ENCODE measurements at regions not wholly inside any gene's neighbourhood (a gene's known extent, or its start where the extent isn't known, plus 50 kb on each side); places are given as distances from the start of the nearest gene placed in this dataset.

GRCh38 chr19:31501427-31502195 lies 152.4 kb upstream of the TSHZ3 start:
- TF ChIP-seq, protein P1, sequence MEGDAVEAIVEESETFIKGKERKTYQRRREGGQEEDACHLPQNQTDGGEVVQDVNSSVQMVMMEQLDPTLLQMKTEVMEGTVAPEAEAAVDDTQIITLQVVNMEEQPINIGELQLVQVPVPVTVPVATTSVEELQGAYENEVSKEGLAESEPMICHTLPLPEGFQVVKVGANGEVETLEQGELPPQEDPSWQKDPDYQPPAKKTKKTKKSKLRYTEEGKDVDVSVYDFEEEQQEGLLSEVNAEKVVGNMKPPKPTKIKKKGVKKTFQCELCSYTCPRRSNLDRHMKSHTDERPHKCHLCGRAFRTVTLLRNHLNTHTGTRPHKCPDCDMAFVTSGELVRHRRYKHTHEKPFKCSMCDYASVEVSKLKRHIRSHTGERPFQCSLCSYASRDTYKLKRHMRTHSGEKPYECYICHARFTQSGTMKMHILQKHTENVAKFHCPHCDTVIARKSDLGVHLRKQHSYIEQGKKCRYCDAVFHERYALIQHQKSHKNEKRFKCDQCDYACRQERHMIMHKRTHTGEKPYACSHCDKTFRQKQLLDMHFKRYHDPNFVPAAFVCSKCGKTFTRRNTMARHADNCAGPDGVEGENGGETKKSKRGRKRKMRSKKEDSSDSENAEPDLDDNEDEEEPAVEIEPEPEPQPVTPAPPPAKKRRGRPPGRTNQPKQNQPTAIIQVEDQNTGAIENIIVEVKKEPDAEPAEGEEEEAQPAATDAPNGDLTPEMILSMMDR (IDR thresholded peaks at IDR 0.05; ENCODE audit: insufficient read depth, low read length), result no peak
- no peak for TF ChIP-seq SPI1 (IDR thresholded peaks at IDR 0.05; ENCODE audit: borderline replicate concordance, low read depth)
- TF ChIP-seq POLR2AphosphoS5 (IDR thresholded peaks at IDR 0.05; ENCODE audit: low read depth), result no peak
- no peak for TF ChIP-seq REST (IDR thresholded peaks at IDR 0.05; ENCODE audit: insufficient replicate concordance, low read depth)
- no peak for TF ChIP-seq GABPA (IDR thresholded peaks at IDR 0.05; ENCODE audit: low read depth)
- no peak for DNase-seq (ENCODE audit: low read depth in 1 of 2, low spot score in 1 of 2)

GRCh38 chr19:31502536-31503170 lies 153.4 kb upstream of the TSHZ3 start:
- Histone ChIP-seq H3K4me3 (replicated peaks; ENCODE audit: insufficient read depth, low read length) (no peak overlapping the region), H3K27ac (replicated peaks) (no peak overlapping the region), H3K27me3 (ENCODE audit: insufficient read depth, poor library complexity, severe bottlenecking) (no peaks in the 10 kb centered on the region)
- no peak for TF ChIP-seq SPI1 (IDR thresholded peaks at IDR 0.05; ENCODE audit: borderline replicate concordance, low read depth)
- TF ChIP-seq POLR2AphosphoS5 (IDR thresholded peaks at IDR 0.05; ENCODE audit: low read depth), result no peak
- TF ChIP-seq, protein P1 (IDR thresholded peaks at IDR 0.05; ENCODE audit: insufficient read depth, low read length), result no peak
- no peak for TF ChIP-seq GABPA (IDR thresholded peaks at IDR 0.05; ENCODE audit: low read depth)
- no peak for TF ChIP-seq REST (IDR thresholded peaks at IDR 0.05; ENCODE audit: insufficient replicate concordance, low read depth)
- no peak for DNase-seq (ENCODE audit: low read depth in 1 of 2, low spot score in 1 of 2)

More at GRCh38 chr19:31501427-31502195, 152.4 kb upstream of the TSHZ3 start:
- Histone ChIP-seq H3K27ac (replicated peaks) (no peak overlapping the region), H3K27me3 (ENCODE audit: insufficient read depth, poor library complexity, severe bottlenecking) (no peaks in the 10 kb centered on the region), H3K4me3 (replicated peaks; ENCODE audit: insufficient read depth, low read length) (no peak overlapping the region)

- H3K4me3 ChIP-seq (replicated peaks; ENCODE audit: insufficient read depth, low read length), result no peak overlapping the region
- TF ChIP-seq GABPA (IDR thresholded peaks at IDR 0.05; ENCODE audit: low read depth) (no peak), POLR2AphosphoS5 (IDR thresholded peaks at IDR 0.05; ENCODE audit: low read depth) (no peak), SPI1 (IDR thresholded peaks at IDR 0.05; ENCODE audit: borderline replicate concordance, low read depth) (no peak), REST (IDR thresholded peaks at IDR 0.05; ENCODE audit: insufficient replicate concordance, low read depth) (no peak)
- TF ChIP-seq, protein P1 (IDR thresholded peaks at IDR 0.05; ENCODE audit: insufficient read depth, low read length), result no peak
- no peak for DNase-seq (ENCODE audit: low read depth in 1 of 2, low spot score in 1 of 2)
- no peaks in the 10 kb centered on the region for H3K27me3 ChIP-seq (ENCODE audit: insufficient read depth, poor library complexity, severe bottlenecking)
- no peak overlapping the region for H3K27ac ChIP-seq (replicated peaks)
Measured at GRCh38 chr19:31503211-31503610, 154.0 kb upstream of the TSHZ3 start.

All from HL-60 (cell line).